Esophagus squamous epithelium (tissue), 5 donors: ENCODE measurements at regions not wholly inside any gene's neighbourhood (a gene's known extent, or its start where the extent isn't known, plus 50 kb on each side); places are given as distances from the start of the nearest gene placed in this dataset.

Experiments used
- DNase-seq: peaks from one replicate; lab custom pipeline; 2025; lab: John Stamatoyannopoulos, UW
- H3K27ac ChIP-seq, 4 donors: fragments of 200-600 bp; sonication (generic); one replicate each; pipeline ENCODE4 v1.5.1; 2016 to 2019; ENCODE audit warnings: mild to moderate bottlenecking in 1 of 4
- H3K27me3 ChIP-seq, 4 donors: fragments of 200-600 bp; sonication (generic); 1 replicate in 3 of 4; 2 replicates in 1 of 4; pipeline versions ENCODE4 v1.5.1 to v1.6.0; 2017 to 2021; ENCODE audit warnings: antibody characterized with exemption in 1 of 4
- H3K36me3 ChIP-seq, 3 donors: fragments of 200-600 bp; sonication (generic); one replicate each; pipeline ENCODE4 v1.5.1; 2016 to 2019
- H3K4me1 ChIP-seq, 3 donors: fragments of 200-600 bp; sonication (generic); one replicate each; pipeline ENCODE4 v1.5.1; 2017 to 2019
- H3K4me3 ChIP-seq, 4 donors: fragments of 200-600 bp; sonication (generic); 1 replicate in 3 of 4; 2 replicates in 1 of 4; pipeline ENCODE4 v1.5.1; 2016 to 2019; ENCODE audit warnings: mild to moderate bottlenecking in 2 of 4, moderate library complexity in 1 of 4
- H3K9me3 ChIP-seq, 3 donors: fragments of 200-600 bp; sonication (generic); one replicate each; pipeline ENCODE4 v1.5.1; 2016 to 2019
- CTCF ChIP-seq, 6 experiments: fragments of 450-650 bp in 4 of 6; fragments of 200-600 bp in 2 of 6; sonication (generic) in 2 of 6; IDR thresholded peaks; one replicate each; pipeline ENCODE4 v1.5.1; 2016 to 2019; ENCODE audit warnings: antibody characterized with exemption in 6 of 6, mild to moderate bottlenecking in 4 of 6, moderate library complexity in 4 of 6
- POLR2A ChIP-seq, 4 donors: fragments of 450-650 bp; IDR thresholded peaks; one replicate each; pipeline ENCODE4 v1.6.1; 2017; ENCODE audit warnings: antibody characterized with exemption in 4 of 4, mild to moderate bottlenecking in 4 of 4, moderate library complexity in 3 of 4
- WGBS, 2 donors: methylation state at CpG; one replicate each; pipeline ENCODE4 v1.1.5; 2018; 5-methylcytosine and 5-hydroxymethylcytosine counted together
- intact Hi-C: fragments of 100-400 bp; cut with DNase I; formaldehyde crosslinking; loops from one replicate; pipeline ENCODE4 v1.15.0; 2022
- donor health status: DM: yes; HTN: yes; CAD: no.

DNA sequence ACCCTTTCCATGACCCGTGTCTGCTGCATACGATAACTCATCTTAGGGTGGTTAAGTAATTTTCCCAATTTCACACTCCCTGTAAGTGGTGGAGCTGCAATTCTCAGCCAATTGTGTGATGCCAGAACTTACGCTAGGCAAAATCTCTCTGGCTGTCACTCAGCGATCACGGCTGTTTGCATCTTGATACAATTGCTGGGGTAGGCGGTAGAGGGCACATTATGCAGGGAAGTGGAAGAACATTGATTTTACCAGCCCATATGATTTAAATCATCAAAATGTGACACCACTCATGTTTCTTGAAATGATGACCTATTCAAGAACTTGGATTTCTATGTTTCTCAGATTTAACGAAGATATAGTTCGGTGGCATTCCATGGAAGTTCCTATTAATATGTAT, 108.7 kb upstream of the ADARB2 start:
- intact Hi-C loops, result no loop called here
- no peaks in the 10 kb centered on the region for H3K4me1 ChIP-seq
- H3K27me3 ChIP-seq, result no peaks in the 10 kb centered on the region
- no peak for TF ChIP-seq CTCF (IDR thresholded peaks at IDR 0.05)
- TF ChIP-seq POLR2A (IDR thresholded peaks at IDR 0.05), result no peak
- H3K4me3 ChIP-seq, result no peak overlapping the region
- no peak for DNase-seq
- no peak overlapping the region for H3K27ac ChIP-seq
- H3K9me3 ChIP-seq, result no peaks in the 10 kb centered on the region
- 91 to 94% methylated on average over 8 of the region's 8 CpGs for WGBS, 2 donors
- no peaks in the 10 kb centered on the region for H3K36me3 ChIP-seq

- Histone ChIP-seq H3K9me3 (no peaks in the 10 kb centered on the region), H3K36me3 (no peaks in the 10 kb centered on the region), H3K27me3 (no peaks in the 10 kb centered on the region), H3K4me1 (no peaks in the 10 kb centered on the region), H3K4me3 (no peak overlapping the region), H3K27ac (no peak overlapping the region)
- no peak for DNase-seq
- no peak for TF ChIP-seq CTCF (IDR thresholded peaks at IDR 0.05)
- TF ChIP-seq POLR2A (IDR thresholded peaks at IDR 0.05), result no peak
- 46 to 93% methylated on average over 3 of the region's 3 CpGs for WGBS, 2 donors
- intact Hi-C loops, result no loop called here
Measured at GRCh38 chr10:1841759-1842158, 104.4 kb upstream of the ADARB2 start.

DNA sequence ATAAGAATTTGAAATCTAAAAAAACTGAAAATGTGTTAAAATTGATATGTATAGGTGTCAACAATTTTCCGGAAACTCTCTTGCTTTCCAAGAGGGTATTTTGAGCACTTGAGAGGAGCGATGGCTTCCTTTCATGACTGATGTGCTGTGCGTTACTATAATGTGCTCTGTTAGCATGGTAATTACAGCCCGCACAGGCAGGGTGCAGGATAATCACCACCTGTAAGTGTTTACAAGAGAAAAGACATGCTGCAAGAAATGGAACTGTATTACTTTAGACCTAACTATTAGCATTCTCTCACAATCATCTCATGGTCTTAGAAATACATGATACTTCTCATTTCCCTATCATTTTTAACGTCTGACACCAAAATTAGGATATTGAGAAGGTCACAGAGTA, 92.4 kb upstream of the ADARB2 start:
- no peak overlapping the region for H3K4me3 ChIP-seq
- no peaks in the 10 kb centered on the region for H3K27me3 ChIP-seq
- intact Hi-C loops, result no loop called here
- H3K36me3 ChIP-seq, result no peaks in the 10 kb centered on the region
- H3K9me3 ChIP-seq, result no peaks in the 10 kb centered on the region
- H3K27ac ChIP-seq, result no peak overlapping the region
- TF ChIP-seq CTCF (IDR thresholded peaks at IDR 0.05), result no peak
- no peak for TF ChIP-seq POLR2A (IDR thresholded peaks at IDR 0.05)
- DNase-seq, result no peak
- 58 to 77% methylated on average over 5 of the region's 5 CpGs for WGBS, 2 donors
- H3K4me1 ChIP-seq, result no peaks in the 10 kb centered on the region

GRCh38 chr10:1824928-1825327, 87.6 kb upstream of the ADARB2 start:
- TF ChIP-seq POLR2A (IDR thresholded peaks at IDR 0.05), result no peak
- no peak for TF ChIP-seq CTCF (IDR thresholded peaks at IDR 0.05)
- intact Hi-C loops, result no loop called here
- 49 to 52% methylated on average over 3 of the region's 3 CpGs for WGBS, 2 donors

DNA sequence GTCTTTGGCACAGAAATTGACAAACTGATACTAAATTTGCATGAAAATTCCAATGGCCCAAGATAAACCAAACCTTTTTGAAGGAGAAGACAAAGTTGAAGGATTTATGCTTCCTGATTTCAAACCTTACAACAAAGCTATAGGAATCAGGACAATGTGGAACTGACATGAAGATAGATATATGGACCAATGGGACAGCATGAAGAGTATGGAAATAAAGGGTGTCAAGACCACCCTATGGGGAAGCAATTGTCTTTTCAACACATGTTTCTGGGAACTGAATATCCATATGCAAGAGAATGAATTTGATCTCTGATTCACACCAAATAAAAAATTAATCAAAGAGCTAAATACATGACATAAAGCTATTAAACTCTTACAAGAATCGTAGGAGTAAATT, 77.2 kb upstream of the ADARB2 start:
- intact Hi-C loops, result no loop called here
- H3K4me3 ChIP-seq, result no peak overlapping the region
- peaks cover 0 to 6% (median 0%) of the 10 kb centered on the region in 3 donors for H3K9me3 ChIP-seq
- 69 to 75% methylated on average over 1 of the region's 1 CpG for WGBS, 2 donors
- no peak for DNase-seq
- TF ChIP-seq CTCF (IDR thresholded peaks at IDR 0.05) (no peak), POLR2A (IDR thresholded peaks at IDR 0.05) (no peak)
- H3K4me1 ChIP-seq, result no peaks in the 10 kb centered on the region
- H3K27me3 ChIP-seq, result no peaks in the 10 kb centered on the region
- H3K27ac ChIP-seq, result no peak overlapping the region
- H3K36me3 ChIP-seq, result no peaks in the 10 kb centered on the region

More at GRCh38 chr10:1824928-1825327, 87.6 kb upstream of the ADARB2 start:
- no peaks in the 10 kb centered on the region for H3K4me1 ChIP-seq
- DNase-seq, result no peak
- no peaks in the 10 kb centered on the region for H3K9me3 ChIP-seq
- H3K4me3 ChIP-seq, result no peak overlapping the region
- H3K27ac ChIP-seq, result no peak overlapping the region
- no peaks in the 10 kb centered on the region for H3K27me3 ChIP-seq
- no peaks in the 10 kb centered on the region for H3K36me3 ChIP-seq
